GM12878 (cell line): ENCODE measurements at regions not wholly inside any gene's neighbourhood (a gene's known extent, or its start where the extent isn't known, plus 50 kb on each side); places are given as distances from the start of the nearest gene placed in this dataset.

Experiments used
- ATF2 ChIP-seq: IDR thresholded peaks from 2 replicates; pipeline ENCODE4 v1.6.1; 2012; ENCODE audit warnings: low read length, inconsistent platforms
- BMI1 ChIP-seq: fragments of 450-650 bp; IDR thresholded peaks from 2 replicates; pipeline ENCODE4 v1.6.1; 2016; ENCODE audit warnings: mild to moderate bottlenecking, moderate library complexity, borderline replicate concordance
- CBX5 ChIP-seq: sonication (generic); IDR thresholded peaks from 2 replicates; pipeline ENCODE4 v1.6.1; 2016; ENCODE audit warnings: low read depth, moderate library complexity, mild to moderate bottlenecking, inconsistent platforms
- CREM ChIP-seq: IDR thresholded peaks from 2 replicates; pipeline ENCODE4 v1.6.1; 2014; ENCODE audit warnings: antibody characterized with exemption, low read depth
- EED ChIP-seq: sonication (generic); IDR thresholded peaks from 2 replicates; pipeline ENCODE4 v1.6.1; 2016; ENCODE audit warnings: antibody characterized with exemption, low read depth
- EGR1 ChIP-seq, 2 experiments: IDR thresholded peaks; 1 replicate in 1 of 2; 2 replicates in 1 of 2; pipeline ENCODE4 v1.6.1; 2011 to 2012; ENCODE audit warnings: low read depth in 2 of 2, low read length in 2 of 2, borderline replicate concordance in 1 of 2, mild to moderate bottlenecking in 1 of 2, moderate library complexity in 1 of 2
- ELK1 ChIP-seq: IDR thresholded peaks from 2 replicates; pipeline ENCODE4 v1.6.1; 2012; ENCODE audit warnings: low read depth, low read length, improper control_type of control experiment
- JUND ChIP-seq: IDR thresholded peaks from 2 replicates; pipeline ENCODE4 v1.6.1; 2012; ENCODE audit warnings: low read depth, mild to moderate bottlenecking, low read length, improper control_type of control experiment, moderate library complexity
- KAT2A ChIP-seq: conservative IDR thresholded peaks from 2 replicates; pipeline ENCODE4 v1.6.1; 2011; ENCODE audit warnings: low read depth, low read length; ENCODE audit not compliant: control insufficient read depth
- KDM1A ChIP-seq: fragments of 200-600 bp; sonication (generic); IDR thresholded peaks from 2 replicates; pipeline ENCODE4 v1.6.1; 2016; ENCODE audit warnings: borderline replicate concordance
- MXI1 ChIP-seq: fragments of 150-350 bp; IDR thresholded peaks from 2 replicates; pipeline ENCODE4 v1.6.1; 2011; ENCODE audit warnings: low read depth, mild to moderate bottlenecking, inconsistent platforms, low read length, improper control_type of control experiment
- NBN ChIP-seq: fragments of 450-650 bp; IDR thresholded peaks from 2 replicates; pipeline ENCODE4 v1.6.1; 2016
- POU2F2 ChIP-seq: IDR thresholded peaks from 3 replicates; pipeline ENCODE4 v1.6.1; 2011; ENCODE audit warnings: low read depth, mild to moderate bottlenecking, low read length, borderline replicate concordance
- RB1 ChIP-seq: fragments of 450-650 bp; formaldehyde crosslinking; IDR thresholded peaks from 2 replicates; pipeline ENCODE4 v1.6.1; 2017; ENCODE audit warnings: mild to moderate bottlenecking, borderline replicate concordance
- RBBP5 ChIP-seq: fragments of 200-600 bp; sonication (generic); conservative IDR thresholded peaks from 2 replicates; pipeline ENCODE4 v1.6.1; 2016
- SPI1 ChIP-seq: IDR thresholded peaks from 2 replicates; pipeline ENCODE4 v1.6.1; 2011; ENCODE audit warnings: low read depth, mild to moderate bottlenecking, low read length, moderate library complexity, borderline replicate concordance; ENCODE audit not compliant: insufficient read depth
- SREBF1 ChIP-seq: IDR thresholded peaks from 2 replicates; pipeline ENCODE4 v1.6.1; 2012; ENCODE audit warnings: mild to moderate bottlenecking, low read length
- ZBTB4 ChIP-seq: fragments of 450-650 bp; formaldehyde crosslinking; IDR thresholded peaks from 2 replicates; pipeline ENCODE4 v1.4.0; 2022; ENCODE audit warnings: mild to moderate bottlenecking, moderate library complexity
- TF ChIP-seq, protein P1 (sequence below): fragments of 450-650 bp; formaldehyde crosslinking; IDR thresholded peaks from 2 replicates; pipeline ENCODE4 v1.5.0; 2022; ENCODE audit warnings: mild to moderate bottlenecking, missing genetic modification characterization
- TF ChIP-seq, protein P2 (sequence below): fragments of 450-650 bp; IDR thresholded peaks from 2 replicates; pipeline ENCODE4 v1.6.1; 2017; ENCODE audit warnings: mild to moderate bottlenecking, low read depth, inconsistent platforms; ENCODE audit not compliant: poor library complexity, severe bottlenecking

GRCh38 chr9:107751567-107752210 is 262.1 kb upstream of the KLF4 start (continued):
- TF ChIP-seq RB1 = no peak
- no peak for TF ChIP-seq KAT2A
- TF ChIP-seq SPI1 = no peak
- no peak for TF ChIP-seq RBBP5
- TF ChIP-seq ELK1 = no peak
- TF ChIP-seq NBN = peak; percentile 80
- TF ChIP-seq, protein P1, sequence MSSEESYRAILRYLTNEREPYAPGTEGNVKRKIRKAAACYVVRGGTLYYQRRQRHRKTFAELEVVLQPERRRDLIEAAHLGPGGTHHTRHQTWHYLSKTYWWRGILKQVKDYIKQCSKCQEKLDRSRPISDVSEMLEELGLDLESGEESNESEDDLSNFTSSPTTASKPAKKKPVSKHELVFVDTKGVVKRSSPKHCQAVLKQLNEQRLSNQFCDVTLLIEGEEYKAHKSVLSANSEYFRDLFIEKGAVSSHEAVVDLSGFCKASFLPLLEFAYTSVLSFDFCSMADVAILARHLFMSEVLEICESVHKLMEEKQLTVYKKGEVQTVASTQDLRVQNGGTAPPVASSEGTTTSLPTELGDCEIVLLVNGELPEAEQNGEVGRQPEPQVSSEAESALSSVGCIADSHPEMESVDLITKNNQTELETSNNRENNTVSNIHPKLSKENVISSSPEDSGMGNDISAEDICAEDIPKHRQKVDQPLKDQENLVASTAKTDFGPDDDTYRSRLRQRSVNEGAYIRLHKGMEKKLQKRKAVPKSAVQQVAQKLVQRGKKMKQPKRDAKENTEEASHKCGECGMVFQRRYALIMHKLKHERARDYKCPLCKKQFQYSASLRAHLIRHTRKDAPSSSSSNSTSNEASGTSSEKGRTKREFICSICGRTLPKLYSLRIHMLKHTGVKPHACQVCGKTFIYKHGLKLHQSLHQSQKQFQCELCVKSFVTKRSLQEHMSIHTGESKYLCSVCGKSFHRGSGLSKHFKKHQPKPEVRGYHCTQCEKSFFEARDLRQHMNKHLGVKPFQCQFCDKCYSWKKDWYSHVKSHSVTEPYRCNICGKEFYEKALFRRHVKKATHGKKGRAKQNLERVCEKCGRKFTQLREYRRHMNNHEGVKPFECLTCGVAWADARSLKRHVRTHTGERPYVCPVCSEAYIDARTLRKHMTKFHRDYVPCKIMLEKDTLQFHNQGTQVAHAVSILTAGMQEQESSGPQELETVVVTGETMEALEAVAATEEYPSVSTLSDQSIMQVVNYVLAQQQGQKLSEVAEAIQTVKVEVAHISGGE (CRISPR knock-in tag) = no peak
- no peak for TF ChIP-seq JUND
- TF ChIP-seq CBX5 = no peak
- no peak for TF ChIP-seq KDM1A
- TF ChIP-seq, protein P2, sequence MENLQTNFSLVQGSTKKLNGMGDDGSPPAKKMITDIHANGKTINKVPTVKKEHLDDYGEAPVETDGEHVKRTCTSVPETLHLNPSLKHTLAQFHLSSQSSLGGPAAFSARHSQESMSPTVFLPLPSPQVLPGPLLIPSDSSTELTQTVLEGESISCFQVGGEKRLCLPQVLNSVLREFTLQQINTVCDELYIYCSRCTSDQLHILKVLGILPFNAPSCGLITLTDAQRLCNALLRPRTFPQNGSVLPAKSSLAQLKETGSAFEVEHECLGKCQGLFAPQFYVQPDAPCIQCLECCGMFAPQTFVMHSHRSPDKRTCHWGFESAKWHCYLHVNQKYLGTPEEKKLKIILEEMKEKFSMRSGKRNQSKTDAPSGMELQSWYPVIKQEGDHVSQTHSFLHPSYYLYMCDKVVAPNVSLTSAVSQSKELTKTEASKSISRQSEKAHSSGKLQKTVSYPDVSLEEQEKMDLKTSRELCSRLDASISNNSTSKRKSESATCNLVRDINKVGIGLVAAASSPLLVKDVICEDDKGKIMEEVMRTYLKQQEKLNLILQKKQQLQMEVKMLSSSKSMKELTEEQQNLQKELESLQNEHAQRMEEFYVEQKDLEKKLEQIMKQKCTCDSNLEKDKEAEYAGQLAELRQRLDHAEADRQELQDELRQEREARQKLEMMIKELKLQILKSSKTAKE = peak; percentile 36
- TF ChIP-seq CREM = no peak
- TF ChIP-seq ZBTB4 (CRISPR knock-in tag) = no peak
- TF ChIP-seq POU2F2 = no peak
- TF ChIP-seq EGR1 (IDR thresholded peaks at IDR 0.05; ENCODE audit: borderline replicate concordance in 1 of 2, low read depth in 2 of 2, low read length in 2 of 2) = no peak
- TF ChIP-seq BMI1 = no peak
- 0 out of 2 replicates have a peak, but pooled peaks have one; percentile 14 for TF ChIP-seq ATF2
- TF ChIP-seq MXI1 = 0 out of 2 replicates have a peak, but pooled peaks have one; percentile 28
- TF ChIP-seq EED = no peak
- TF ChIP-seq SREBF1 = no peak
